IPS DF 6.9 (cell line): ENCODE measurements at regions not wholly inside any gene's neighbourhood (a gene's known extent, or its start where the extent isn't known, plus 50 kb on each side); places are given as distances from the start of the nearest gene placed in this dataset.

Experiments
- DNase-seq: peaks from one replicate; pipeline ENCODE4 v3.0.0-alpha.2; 2013; ENCODE audit warnings: low read depth, low spot score
- H3K27ac ChIP-seq: one replicate; pipeline ENCODE4 v1.5.1; 2013; ENCODE audit warnings: low read length, control low read depth
- H3K27me3 ChIP-seq: 2 replicates; pipeline ENCODE4 v1.6.1; 2013; ENCODE audit warnings: mild to moderate bottlenecking, low read length; ENCODE audit not compliant: control insufficient read depth, insufficient read depth
- H3K36me3 ChIP-seq: 2 replicates; pipeline ENCODE4 v1.6.1; 2013; ENCODE audit warnings: low read length; ENCODE audit not compliant: control insufficient read depth, insufficient read depth
- H3K4me1 ChIP-seq: 2 replicates; pipeline ENCODE4 v1.6.1; 2013; ENCODE audit warnings: low read length; ENCODE audit not compliant: control insufficient read depth, insufficient read depth
- H3K4me3 ChIP-seq: 2 replicates; pipeline ENCODE4 v1.5.1; 2013; ENCODE audit warnings: mild to moderate bottlenecking, low read length
- H3K9me3 ChIP-seq: 2 replicates; pipeline ENCODE4 v1.6.1; 2013; ENCODE audit warnings: low read length, inconsistent platforms; ENCODE audit not compliant: control insufficient read depth, insufficient read depth
- WGBS: extraction: QIAGEN DNeasy Blood & Tissue Kit; methylation state at CpG from one replicate; pipeline ENCODE4 v1.1.7; 2013; ENCODE audit warnings: mixed read lengths, missing lambda C conversion rate; ENCODE audit not compliant: insufficient read length, insufficient coverage; 5-methylcytosine and 5-hydroxymethylcytosine counted together

GRCh38 chr1:147811273-147811672, 50.9 kb upstream of the GJA5 start:
- WGBS = no CpG with 5 or more reads among the region's 5 CpGs
- Histone ChIP-seq H3K36me3 (no peaks in the 10 kb centered on the region), H3K27me3 (no peaks in the 10 kb centered on the region), H3K27ac (no peak overlapping the region), H3K9me3 (no peaks in the 10 kb centered on the region), H3K4me1 (peaks cover 2% of the 10 kb centered on the region; the same call in 1 of the 2 replicates), H3K4me3 (no peak overlapping the region)
- no peak for DNase-seq

GRCh38 chr1:147811751-147812150, 51.3 kb upstream of the GJA5 start:
- no CpG with 5 or more reads among the region's 3 CpGs for WGBS
- Histone ChIP-seq H3K4me3 (no peak overlapping the region), H3K36me3 (no peaks in the 10 kb centered on the region), H3K27ac (no peak overlapping the region), H3K27me3 (no peaks in the 10 kb centered on the region), H3K9me3 (no peaks in the 10 kb centered on the region), H3K4me1 (peaks cover 2% of the 10 kb centered on the region; the same call in 1 of the 2 replicates)
- no peak for DNase-seq

GRCh38 chr1:147812799-147813198, 52.4 kb upstream of the GJA5 start:
- H3K9me3 ChIP-seq = no peaks in the 10 kb centered on the region
- WGBS = no CpG with 5 or more reads among the region's 2 CpGs
- no peak overlapping the region for H3K27ac ChIP-seq
- no peak overlapping the region for H3K4me3 ChIP-seq
- DNase-seq = no peak
- no peaks in the 10 kb centered on the region for H3K27me3 ChIP-seq
- H3K36me3 ChIP-seq = no peaks in the 10 kb centered on the region
- no peaks in the 10 kb centered on the region for H3K4me1 ChIP-seq

- WGBS = no CpG with 5 or more reads among the region's 2 CpGs
- no peaks in the 10 kb centered on the region for H3K27me3 ChIP-seq
- no peak overlapping the region for H3K27ac ChIP-seq
- H3K9me3 ChIP-seq = no peaks in the 10 kb centered on the region
- H3K4me1 ChIP-seq = no peaks in the 10 kb centered on the region
- no peak for DNase-seq
- no peaks in the 10 kb centered on the region for H3K36me3 ChIP-seq
- H3K4me3 ChIP-seq = no peak overlapping the region
These were observed 55.1 kb upstream of the GJA5 start for GRCh38 chr1:147815503-147815902.

- no peaks in the 10 kb centered on the region for H3K4me1 ChIP-seq
- no peak for DNase-seq
These were observed 60.4 kb upstream of the GJA5 start for GRCh38 chr1:147820761-147821297.

GRCh38 chr1:147821883-147822282, 61.5 kb upstream of the GJA5 start:
- Histone ChIP-seq H3K27ac (no peak overlapping the region), H3K36me3 (no peaks in the 10 kb centered on the region), H3K4me1 (no peaks in the 10 kb centered on the region), H3K9me3 (no peaks in the 10 kb centered on the region), H3K27me3 (no peaks in the 10 kb centered on the region), H3K4me3 (no peak overlapping the region)
- WGBS = no CpG with 5 or more reads among the region's 2 CpGs
- no peak for DNase-seq

More at GRCh38 chr1:147820761-147821297, 60.4 kb upstream of the GJA5 start:
- Histone ChIP-seq H3K4me3 (no peak overlapping the region), H3K27me3 (no peaks in the 10 kb centered on the region), H3K27ac (no peak overlapping the region), H3K36me3 (no peaks in the 10 kb centered on the region), H3K9me3 (no peaks in the 10 kb centered on the region)
- WGBS = no CpG with 5 or more reads among the region's 4 CpGs

GRCh38 chr1:147822292-147822691, 61.9 kb upstream of the GJA5 start:
- WGBS = no CpG with 5 or more reads among the region's 1 CpG

GRCh38 chr1:147824001-147824400, 63.6 kb upstream of the GJA5 start:
- DNase-seq = no peak
- Histone ChIP-seq H3K4me1 (no peaks in the 10 kb centered on the region), H3K27ac (no peak overlapping the region), H3K4me3 (no peak overlapping the region), H3K27me3 (no peaks in the 10 kb centered on the region), H3K36me3 (no peaks in the 10 kb centered on the region), H3K9me3 (no peaks in the 10 kb centered on the region)
- no CpG with 5 or more reads among the region's 1 CpG for WGBS

More at GRCh38 chr1:147822292-147822691, 61.9 kb upstream of the GJA5 start:
- Histone ChIP-seq H3K27ac (no peak overlapping the region), H3K4me1 (no peaks in the 10 kb centered on the region), H3K36me3 (no peaks in the 10 kb centered on the region), H3K27me3 (no peaks in the 10 kb centered on the region), H3K4me3 (no peak overlapping the region), H3K9me3 (no peaks in the 10 kb centered on the region)
- DNase-seq = no peak

- no CpG with 5 or more reads among the region's 4 CpGs for WGBS
These were observed 64.4 kb upstream of the GJA5 start for GRCh38 chr1:147824798-147825197.

GRCh38 chr1:147825586-147825985, 65.2 kb upstream of the GJA5 start:
- WGBS = no CpG with 5 or more reads among the region's 1 CpG
- no peaks in the 10 kb centered on the region for H3K9me3 ChIP-seq
- no peaks in the 10 kb centered on the region for H3K4me1 ChIP-seq
- no peaks in the 10 kb centered on the region for H3K27me3 ChIP-seq
- DNase-seq = no peak
- H3K27ac ChIP-seq = no peak overlapping the region
- no peaks in the 10 kb centered on the region for H3K36me3 ChIP-seq
- no peak overlapping the region for H3K4me3 ChIP-seq

More at GRCh38 chr1:147824798-147825197, 64.4 kb upstream of the GJA5 start:
- H3K4me1 ChIP-seq = no peaks in the 10 kb centered on the region
- no peak overlapping the region for H3K27ac ChIP-seq
- H3K9me3 ChIP-seq = no peaks in the 10 kb centered on the region
- no peaks in the 10 kb centered on the region for H3K36me3 ChIP-seq
- H3K4me3 ChIP-seq = no peak overlapping the region
- DNase-seq = no peak
- no peaks in the 10 kb centered on the region for H3K27me3 ChIP-seq

- no CpG with 5 or more reads among the region's 1 CpG for WGBS
- Histone ChIP-seq H3K4me3 (no peak overlapping the region), H3K27ac (no peak overlapping the region), H3K4me1 (no peaks in the 10 kb centered on the region), H3K9me3 (no peaks in the 10 kb centered on the region), H3K36me3 (no peaks in the 10 kb centered on the region), H3K27me3 (no peaks in the 10 kb centered on the region)
- no peak for DNase-seq
These were observed 65.9 kb upstream of the GJA5 start for GRCh38 chr1:147826259-147826658.
